CD14-positive monocyte (primary cell): ENCODE measurements at regions not wholly inside any gene's neighbourhood (a gene's known extent, or its start where the extent isn't known, plus 50 kb on each side); places are given as distances from the start of the nearest gene placed in this dataset.
"Not testable (repeated sequence)": the region's sequence is repeated elsewhere in the genome, so short reads cannot be mapped to it uniquely, and the experiment has no call there.

ENCODE experiments used
- DNase-seq, 3 donors: peaks; one replicate each; pipeline ENCODE4 v3.0.0-alpha.2; 2011 to 2022
- H2AFZ ChIP-seq: 2 replicates; pipeline ENCODE4 v1.6.0; 2012; ENCODE audit warnings: mild to moderate bottlenecking, low read depth, low read length, inconsistent platforms; ENCODE audit not compliant: insufficient read depth, poor library complexity, severe bottlenecking
- H3K27ac ChIP-seq, 2 donors: 1 replicate in 1 of 2; 2 replicates in 1 of 2; pipeline ENCODE4 v1.5.1; 2012 to 2013; ENCODE audit warnings: low read length in 2 of 2, control low read depth in 1 of 2, inconsistent platforms in 1 of 2, low read depth in 1 of 2, mild to moderate bottlenecking in 1 of 2
- H3K27me3 ChIP-seq, 2 donors: one replicate each; pipeline versions ENCODE4 v1.6.0 to v1.6.1; 2011 to 2013; ENCODE audit warnings: low read length in 2 of 2; ENCODE audit not compliant: control insufficient read depth in 2 of 2, insufficient read depth in 2 of 2
- H3K36me3 ChIP-seq, 2 donors: replicated peaks in 1 of 2; 1 replicate in 1 of 2; 2 replicates in 1 of 2; pipeline versions ENCODE4 v1.5.1 to v1.6.1; 2012 to 2013; ENCODE audit warnings: low read length in 2 of 2, control low read depth in 1 of 2, inconsistent platforms in 1 of 2, mild to moderate bottlenecking in 1 of 2; ENCODE audit not compliant: insufficient read depth in 2 of 2, control insufficient read depth in 1 of 2
- H3K4me1 ChIP-seq, 2 donors: 1 replicate in 1 of 2; 2 replicates in 1 of 2; pipeline versions ENCODE4 v1.5.1 to v1.6.1; 2012 to 2013; ENCODE audit warnings: low read length in 2 of 2, control low read depth in 1 of 2, inconsistent platforms in 1 of 2, mild to moderate bottlenecking in 1 of 2, moderate library complexity in 1 of 2; ENCODE audit not compliant: insufficient read depth in 2 of 2, control insufficient read depth in 1 of 2
- H3K4me2 ChIP-seq: replicated peaks from 2 replicates; pipeline ENCODE3; 2012; ENCODE audit warnings: low read length, moderate library complexity, mild to moderate bottlenecking; ENCODE audit not compliant: poor library complexity, severe bottlenecking; ENCODE audit errors: extremely low read depth
- H3K4me3 ChIP-seq, 3 experiments: fragments of 200-600 bp in 1 of 3; sonication (generic) in 1 of 3; replicated peaks in 1 of 3; 1 replicate in 2 of 3; 2 replicates in 1 of 3; pipeline ENCODE4 v1.5.1; 2011 to 2013; ENCODE audit warnings: low read length in 3 of 3, mild to moderate bottlenecking in 3 of 3, control low read depth in 2 of 3, low read depth in 2 of 3, inconsistent platforms in 1 of 3, moderate library complexity in 1 of 3
- H3K79me2 ChIP-seq: 2 replicates; pipeline ENCODE4 v1.6.0; 2012; ENCODE audit warnings: mild to moderate bottlenecking, control low read depth, inconsistent platforms, low read length, moderate library complexity; ENCODE audit not compliant: insufficient read depth
- H3K9ac ChIP-seq: 2 replicates; pipeline ENCODE4 v1.6.0; 2017; ENCODE audit warnings: low read length, mild to moderate bottlenecking; ENCODE audit not compliant: insufficient read depth, poor library complexity, severe bottlenecking
- H3K9me3 ChIP-seq, 2 donors: replicated peaks in 1 of 2; 1 replicate in 1 of 2; 2 replicates in 1 of 2; pipeline versions ENCODE4 v1.5.1 to v1.6.1; 2012 to 2013; ENCODE audit warnings: low read length in 2 of 2, control low read depth in 1 of 2; ENCODE audit not compliant: control insufficient read depth in 1 of 2, insufficient read depth in 1 of 2
- H4K20me1 ChIP-seq: 2 replicates; pipeline ENCODE4 v1.6.0; 2012; ENCODE audit warnings: mild to moderate bottlenecking, low read length, control low read depth, moderate library complexity; ENCODE audit not compliant: insufficient read depth
- H3K27ac Mint-ChIP-seq, 7 donors: one replicate each; pipeline ENCODE4 v1.8.0; 2020; ENCODE audit warnings: mild to moderate bottlenecking in 7 of 7, mixed read lengths in 7 of 7, moderate library complexity in 6 of 7, inconsistent platforms in 2 of 7
- H3K27me3 Mint-ChIP-seq, 3 donors: one replicate each; pipeline ENCODE4 v1.8.0; 2021 to 2022; ENCODE audit warnings: low read depth in 3 of 3, mild to moderate bottlenecking in 3 of 3, mixed read lengths in 3 of 3, moderate library complexity in 3 of 3, inconsistent platforms in 1 of 3
- H3K36me3 Mint-ChIP-seq, 2 donors: one replicate each; pipeline ENCODE4 v1.8.0; 2020; ENCODE audit warnings: mixed read lengths in 2 of 2, inconsistent platforms in 1 of 2, mild to moderate bottlenecking in 1 of 2
- H3K4me1 Mint-ChIP-seq: one replicate; pipeline ENCODE4 v1.8.0; 2020; ENCODE audit warnings: mild to moderate bottlenecking, mixed read lengths
- H3K4me3 Mint-ChIP-seq, 2 donors: one replicate each; pipeline ENCODE4 v1.8.0; 2020; ENCODE audit warnings: mild to moderate bottlenecking in 2 of 2, mixed read lengths in 2 of 2, moderate library complexity in 1 of 2
- H3K9me3 Mint-ChIP-seq, 7 donors: one replicate each; pipeline ENCODE4 v1.8.0; 2020 to 2022; ENCODE audit warnings: mixed read lengths in 7 of 7, mild to moderate bottlenecking in 6 of 7, moderate library complexity in 6 of 7, inconsistent platforms in 2 of 7
- CTCF ChIP-seq: fragments of 200-600 bp; IDR thresholded peaks from one replicate; pipeline ENCODE4 v1.8.0; 2022; ENCODE audit warnings: antibody characterized with exemption, mild to moderate bottlenecking
- WGBS: methylation state at CpG from one replicate; pipeline ENCODE4 v1.1.5; 2013; ENCODE audit warnings: missing lambda C conversion rate; ENCODE audit not compliant: insufficient coverage; 5-methylcytosine and 5-hydroxymethylcytosine counted together
- intact Hi-C, 2 donors: fragments of 100-400 bp; cut with micrococcal nuclease; formaldehyde crosslinking; loops; one replicate each; pipeline versions ENCODE4 v1.15.0 to v1.15.1; 2023

GRCh38 chr9:722388-722980, 119.0 kb upstream of the DMRT1 start:
- DNase-seq, result no peak
- Mint-ChIP-seq H3K4me1 (no peaks in the 10 kb centered on the region), H3K4me3 (no peak overlapping the region), H3K27me3 (peaks cover 0 to 1% (median 0%) of the 10 kb centered on the region in 3 donors), H3K36me3 (no peaks in the 10 kb centered on the region), H3K27ac (no peak overlapping the region), H3K9me3 (no peaks in the 10 kb centered on the region)
- H2AFZ ChIP-seq, result no peak overlapping the region
- intact Hi-C loops, result no loop called here
- no peaks in the 10 kb centered on the region for H3K79me2 ChIP-seq
- H3K4me3 ChIP-seq, result no peak overlapping the region
- H3K36me3 ChIP-seq, result no peaks in the 10 kb centered on the region
- H3K4me2 ChIP-seq, result no peak overlapping the region
- no peak overlapping the region for H3K9ac ChIP-seq
- H3K9me3 ChIP-seq, result no peaks in the 10 kb centered on the region
- no peaks in the 10 kb centered on the region for H4K20me1 ChIP-seq
- H3K27me3 ChIP-seq, result no peaks in the 10 kb centered on the region
- H3K4me1 ChIP-seq, result no peaks in the 10 kb centered on the region
- 86% methylated on average over 5 of the region's 7 CpGs for WGBS
- H3K27ac ChIP-seq, result no peak overlapping the region
- TF ChIP-seq CTCF, result no peak

- H3K79me2 ChIP-seq, H3K27me3 Mint-ChIP-seq, H2AFZ ChIP-seq, H3K4me3 Mint-ChIP-seq, H3K4me1 ChIP-seq, H3K9me3 Mint-ChIP-seq, H3K4me2 ChIP-seq, H3K36me3 Mint-ChIP-seq, intact Hi-C loops, H4K20me1 ChIP-seq, H3K4me1 Mint-ChIP-seq, H3K9ac ChIP-seq, H3K9me3 ChIP-seq, H3K36me3 ChIP-seq, H3K27me3 ChIP-seq, DNase-seq, H3K27ac ChIP-seq, H3K4me3 ChIP-seq: not testable (repeated sequence)
- WGBS, result 100% methylated on average over 6 of the region's 14 CpGs
- H3K27ac Mint-ChIP-seq, result peak overlapping the region in 1 of 7 donors; percentile 70
Observed at GRCh38 chr9:724461-724860, 117.0 kb upstream of the DMRT1 start.
